ENCODE measurements at regions not wholly inside any gene's neighbourhood (a gene's known extent, or its start where the extent isn't known, plus 50 kb on each side); places are given as distances from the start of the nearest gene placed in this dataset.
"Not testable (repeated sequence)": the region's sequence is repeated elsewhere in the genome, so short reads cannot be mapped to it uniquely, and the experiment has no call there.

GRCh38 chr5:57917004-57917403 is 434.4 kb upstream of the ACTBL2 start:
- in situ Hi-C loops (cut with MboI; ENCODE audit: low sequenced_read_pairs) = no loop called here

- in situ Hi-C loops (cut with MboI; ENCODE audit: low sequenced_read_pairs) = no loop called here
Observed at GRCh38 chr5:57915536-57915935, 432.9 kb upstream of the ACTBL2 start.

GRCh38 chr5:57911438-57911837 is 428.8 kb upstream of the ACTBL2 start:
- in situ Hi-C loops (cut with MboI; ENCODE audit: low sequenced_read_pairs) = no loop called here

GRCh38 chr5:57906671-57907070 is 424.1 kb upstream of the ACTBL2 start:
- in situ Hi-C loops (cut with MboI; ENCODE audit: low sequenced_read_pairs) = no loop called here

GRCh38 chr5:57903458-57903857 is 420.8 kb upstream of the ACTBL2 start:
- in situ Hi-C loops (cut with MboI; ENCODE audit: low sequenced_read_pairs) = no loop called here

- in situ Hi-C loops (cut with MboI; ENCODE audit: low sequenced_read_pairs) = no loop called here
Observed at GRCh38 chr5:57902095-57902494, 419.5 kb upstream of the ACTBL2 start.

GRCh38 chr5:57900381-57900944 is 417.9 kb upstream of the ACTBL2 start:
- in situ Hi-C loops (cut with MboI; ENCODE audit: low sequenced_read_pairs) = no loop called here

- in situ Hi-C loops (cut with MboI; ENCODE audit: low sequenced_read_pairs) = no loop called here
Observed at GRCh38 chr5:57896576-57896975, 414.0 kb upstream of the ACTBL2 start.

GRCh38 chr5:57895766-57896165 is 413.2 kb upstream of the ACTBL2 start:
- in situ Hi-C loops (cut with MboI; ENCODE audit: low sequenced_read_pairs) = no loop called here

- in situ Hi-C loops (cut with MboI; ENCODE audit: low sequenced_read_pairs) = no loop called here
Observed at GRCh38 chr5:57893926-57894325, 411.3 kb upstream of the ACTBL2 start.

GRCh38 chr5:57891443-57891842 is 408.8 kb upstream of the ACTBL2 start:
- in situ Hi-C loops (cut with MboI; ENCODE audit: low sequenced_read_pairs) = no loop called here

- in situ Hi-C loops (cut with MboI; ENCODE audit: low sequenced_read_pairs) = no loop called here
Observed at GRCh38 chr5:57889558-57889957, 406.9 kb upstream of the ACTBL2 start.

- in situ Hi-C loops (cut with MboI; ENCODE audit: low sequenced_read_pairs) = no loop called here
Observed at GRCh38 chr5:57887851-57888621, 405.4 kb upstream of the ACTBL2 start.

GRCh38 chr5:57884346-57885102 is 401.9 kb upstream of the ACTBL2 start:
- in situ Hi-C loops (cut with MboI; ENCODE audit: low sequenced_read_pairs) = no loop called here

- in situ Hi-C loops (cut with MboI; ENCODE audit: low sequenced_read_pairs) = no loop called here
Observed at GRCh38 chr5:57880216-57880615, 397.6 kb upstream of the ACTBL2 start.

GRCh38 chr5:57878301-57878722 is 395.7 kb upstream of the ACTBL2 start:
- in situ Hi-C loops (cut with MboI; ENCODE audit: low sequenced_read_pairs) = no loop called here

- in situ Hi-C loops (cut with MboI; ENCODE audit: low sequenced_read_pairs) = no loop called here
Observed at GRCh38 chr5:57871496-57871895, 388.9 kb upstream of the ACTBL2 start.

- in situ Hi-C loops (cut with MboI; ENCODE audit: low sequenced_read_pairs) = not testable (repeated sequence)
Observed at GRCh38 chr5:57870267-57870666, 387.7 kb upstream of the ACTBL2 start.

- in situ Hi-C loops (cut with MboI; ENCODE audit: low sequenced_read_pairs) = no loop called here
Observed at GRCh38 chr5:57863661-57864060, 381.1 kb upstream of the ACTBL2 start.

- in situ Hi-C loops (cut with MboI; ENCODE audit: low sequenced_read_pairs) = no loop called here
Observed at GRCh38 chr5:57862942-57863341, 380.3 kb upstream of the ACTBL2 start.

- in situ Hi-C loops (cut with MboI; ENCODE audit: low sequenced_read_pairs) = no loop called here
Observed at GRCh38 chr5:57862471-57862911, 379.9 kb upstream of the ACTBL2 start.

- in situ Hi-C loops (cut with MboI; ENCODE audit: low sequenced_read_pairs) = no loop called here
Observed at GRCh38 chr5:57859626-57860025, 377.0 kb upstream of the ACTBL2 start.

Data from hTERT RPE-1 (cell line).